Activated naive CD8-positive, alpha-beta T cell treated with anti-CD3 and anti-CD28 coated beads, Interleukin-2, amount 10 ng/mL, durations not matched to agents 7 days and 5 days (primary cell): ENCODE measurements at regions not wholly inside any gene's neighbourhood (a gene's known extent, or its start where the extent isn't known, plus 50 kb on each side); places are given as distances from the start of the nearest gene placed in this dataset.
"Not testable (repeated sequence)": the region's sequence is repeated elsewhere in the genome, so short reads cannot be mapped to it uniquely, and the experiment has no call there.

Experiments
- ATAC-seq: fragments of 150-1000 bp; cut with Tn5 transposase; one replicate; pipeline ENCODE4 v1.10.0; 2021; ENCODE audit warnings: low read depth, moderate library complexity
- POLR2A ChIA-PET: fragments of 350-600 bp; sonication (Branson Sonifier 250); formaldehyde crosslinking; loops from one replicate; lab custom pipeline; 2021; ENCODE audit warnings: antibody characterized with exemption; lab: Charles Lee
- DNase-seq: peaks from one replicate; pipeline ENCODE4 v3.0.0; 2021
- H3K27ac Mint-ChIP-seq: one replicate; pipeline ENCODE4 v1.8.0; 2022; ENCODE audit warnings: mild to moderate bottlenecking, mixed read lengths
- H3K27me3 Mint-ChIP-seq: one replicate; pipeline ENCODE4 v1.8.0; 2022; ENCODE audit warnings: mild to moderate bottlenecking, moderate library complexity, mixed read lengths
- H3K36me3 Mint-ChIP-seq: one replicate; pipeline ENCODE4 v1.8.0; 2021; ENCODE audit warnings: mild to moderate bottlenecking, mixed read lengths
- H3K4me1 Mint-ChIP-seq: one replicate; pipeline ENCODE4 v1.8.0; 2021; ENCODE audit warnings: mixed read lengths
- H3K4me3 Mint-ChIP-seq: one replicate; pipeline ENCODE4 v1.8.0; 2022; ENCODE audit warnings: mild to moderate bottlenecking, moderate library complexity, mixed read lengths
- H3K9me3 Mint-ChIP-seq: one replicate; pipeline ENCODE4 v1.8.0; 2021; ENCODE audit warnings: mixed read lengths

DNA sequence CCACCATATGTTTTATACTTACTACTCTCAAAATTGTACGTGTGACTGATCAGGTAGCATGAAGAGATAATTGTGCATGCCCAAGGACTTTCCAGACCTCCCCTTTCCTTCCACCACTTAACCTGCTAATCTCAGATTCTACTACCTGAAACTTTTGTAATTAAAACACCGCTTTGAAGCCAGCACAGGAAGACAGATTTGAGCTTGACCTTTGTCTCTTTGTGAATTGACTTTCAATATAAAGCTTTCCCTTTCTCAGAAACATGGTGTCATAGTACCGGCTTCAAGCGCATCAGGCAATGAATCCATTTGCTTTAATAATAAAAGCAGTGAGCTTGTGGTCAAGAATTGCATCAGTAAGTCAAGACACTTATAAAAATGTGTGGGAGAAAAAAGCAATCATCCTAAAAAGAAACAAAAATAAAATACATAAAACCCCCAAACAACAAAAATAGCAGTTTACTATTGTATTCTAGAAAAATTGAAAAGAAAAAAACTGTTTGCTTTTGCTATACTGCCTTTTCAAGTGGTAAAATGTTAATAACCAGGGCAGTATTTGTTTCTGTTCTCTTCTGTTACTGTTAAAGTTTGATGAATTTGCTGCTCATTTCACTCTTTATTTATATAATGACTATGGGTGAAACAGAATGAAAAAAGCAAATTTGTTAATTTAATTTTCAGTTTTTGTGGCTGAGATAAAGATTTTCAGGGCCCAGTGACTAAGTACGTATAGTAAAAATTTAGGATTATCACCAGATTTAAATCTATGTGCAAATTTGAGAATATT lies 2075.3 kb downstream of the PCDH9 start:
- no peak for DNase-seq
- Mint-ChIP-seq H3K36me3 (no peaks in the 10 kb centered on the region), H3K9me3 (peaks cover 4% of the 10 kb centered on the region), H3K27ac (peak overlapping the region; percentile 47), H3K27me3 (no peaks in the 10 kb centered on the region), H3K4me1 (peaks cover 3% of the 10 kb centered on the region), H3K4me3 (peak overlapping the region; percentile 39)
- no peak for ATAC-seq
- POLR2A ChIA-PET, result no interaction called here

DNA sequence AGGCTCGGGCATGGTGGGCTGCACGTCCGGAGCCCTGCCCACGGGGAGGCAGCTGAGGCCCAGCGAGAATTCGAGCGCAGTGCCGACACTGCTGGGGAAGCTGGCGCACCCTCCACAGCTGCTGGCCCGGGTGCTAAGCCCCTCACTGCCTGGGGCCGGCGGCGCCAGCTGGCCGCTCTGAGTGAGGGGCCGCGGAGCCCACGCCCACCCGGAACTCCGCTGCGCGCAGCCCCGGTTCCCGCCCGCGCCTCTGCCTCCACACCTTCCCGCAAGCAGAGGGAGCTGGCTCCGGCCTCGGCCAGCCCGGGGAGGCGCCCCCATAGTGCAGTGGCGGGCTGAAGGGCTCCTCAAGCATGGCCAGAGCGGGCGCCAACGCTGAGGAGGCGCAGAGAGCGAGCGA lies 2080.4 kb downstream of the PCDH9 start:
- no peak overlapping the region for H3K27ac Mint-ChIP-seq
- peaks cover 3% of the 10 kb centered on the region for H3K4me1 Mint-ChIP-seq
- no peak overlapping the region for H3K4me3 Mint-ChIP-seq
- H3K27me3 Mint-ChIP-seq, result no peaks in the 10 kb centered on the region
- no peak for DNase-seq
- POLR2A ChIA-PET, result no interaction called here
- no peak for ATAC-seq
- H3K9me3 Mint-ChIP-seq, result peaks cover 7% of the 10 kb centered on the region
- no peaks in the 10 kb centered on the region for H3K36me3 Mint-ChIP-seq

DNA sequence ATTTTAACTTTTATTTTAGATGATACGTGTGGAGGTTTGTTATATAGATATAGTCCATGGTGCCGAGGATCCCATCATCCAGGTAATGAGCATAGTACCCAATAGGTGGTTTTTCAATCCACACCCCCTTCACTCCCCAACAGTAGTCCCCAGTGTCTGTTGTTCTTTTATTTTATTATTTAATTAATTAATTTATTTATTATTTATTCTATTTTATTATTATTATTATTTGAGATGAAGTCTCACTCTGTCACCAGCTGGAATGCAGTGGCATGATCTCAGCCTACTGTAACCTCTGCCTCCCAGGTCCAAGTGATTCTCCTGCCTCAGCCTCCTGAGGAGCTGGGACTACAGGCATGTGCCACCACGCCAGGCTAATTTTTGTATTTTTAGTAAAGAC lies 2086.2 kb downstream of the PCDH9 start:
- no peak overlapping the region for H3K4me3 Mint-ChIP-seq
- H3K9me3 Mint-ChIP-seq, result peaks cover 4% of the 10 kb centered on the region
- no peak overlapping the region for H3K27ac Mint-ChIP-seq
- H3K27me3 Mint-ChIP-seq, result no peaks in the 10 kb centered on the region
- H3K4me1 Mint-ChIP-seq, result no peaks in the 10 kb centered on the region
- DNase-seq, result no peak
- no peak for ATAC-seq
- H3K36me3 Mint-ChIP-seq, result no peaks in the 10 kb centered on the region
- POLR2A ChIA-PET, result no interaction called here

DNA sequence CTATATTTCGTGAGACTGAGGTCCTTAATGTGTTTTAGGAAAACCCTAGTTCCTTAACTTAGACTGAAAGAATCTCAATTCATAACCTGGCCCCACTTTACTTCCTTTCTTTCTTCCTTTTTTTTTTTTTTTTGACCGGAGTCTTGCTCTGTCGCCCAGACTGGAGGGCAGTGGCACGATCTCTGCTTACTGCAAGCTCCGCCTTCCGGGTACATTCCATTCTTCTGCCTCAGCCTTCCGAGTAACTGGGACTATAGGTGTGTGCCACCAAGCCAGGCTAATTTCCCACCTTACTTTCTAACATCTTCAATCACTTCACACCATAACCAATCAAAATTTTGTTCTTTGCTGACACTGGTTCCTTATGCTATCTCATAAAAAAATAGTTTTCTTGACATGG lies 2097.0 kb downstream of the PCDH9 start:
- no peak overlapping the region for H3K27ac Mint-ChIP-seq
- no peaks in the 10 kb centered on the region for H3K4me1 Mint-ChIP-seq
- H3K36me3 Mint-ChIP-seq, result no peaks in the 10 kb centered on the region
- DNase-seq, result no peak
- no peak overlapping the region for H3K4me3 Mint-ChIP-seq
- H3K27me3 Mint-ChIP-seq, result no peaks in the 10 kb centered on the region
- H3K9me3 Mint-ChIP-seq, result peaks cover 4% of the 10 kb centered on the region
- ATAC-seq, result no peak
- POLR2A ChIA-PET, result no interaction called here

DNA sequence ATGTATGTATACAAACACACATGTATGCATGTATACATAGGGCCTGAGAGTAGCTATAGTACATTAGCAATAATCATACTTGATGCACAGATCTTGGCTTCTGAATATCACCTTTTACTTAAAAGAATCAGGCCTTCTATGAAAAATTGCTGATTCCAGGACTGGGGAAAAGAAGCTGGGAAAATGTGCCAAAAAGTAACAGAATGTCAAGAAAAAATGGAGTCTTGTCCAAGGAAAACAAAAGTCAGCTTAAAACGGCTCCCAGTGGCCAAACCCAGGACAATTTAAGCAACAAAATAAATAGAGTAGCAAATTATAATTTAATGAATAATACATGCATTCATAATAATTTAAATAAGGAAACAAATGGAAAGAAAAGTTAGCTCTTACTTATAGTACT lies 2104.9 kb downstream of the PCDH9 start:
- Mint-ChIP-seq H3K4me3 (no peak overlapping the region), H3K27me3 (no peaks in the 10 kb centered on the region), H3K4me1 (no peaks in the 10 kb centered on the region), H3K9me3 (peaks cover 5% of the 10 kb centered on the region), H3K27ac (no peak overlapping the region), H3K36me3 (no peaks in the 10 kb centered on the region)
- DNase-seq (no peak), ATAC-seq (no peak)
- POLR2A ChIA-PET, result no interaction called here

DNA sequence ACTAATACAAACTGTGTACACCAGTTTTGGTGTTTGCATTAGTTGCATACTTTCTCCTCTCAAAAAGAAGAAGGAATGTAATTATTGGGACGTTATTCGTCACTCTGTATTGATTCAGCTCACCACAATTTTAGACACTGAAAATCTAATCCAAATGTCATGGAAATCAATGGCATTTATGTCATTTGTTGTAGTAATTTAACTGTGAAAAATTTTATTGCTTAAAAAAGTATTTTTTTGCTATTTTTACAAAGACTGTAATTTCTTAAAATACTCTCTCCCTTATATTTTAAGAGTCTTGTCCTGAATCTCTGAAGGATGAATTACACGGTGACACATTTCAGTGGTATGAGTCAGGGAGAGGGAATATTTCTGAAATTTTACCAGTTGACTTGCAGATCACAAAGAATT lies 2117.6 kb downstream of the PCDH9 start:
- H3K4me1 Mint-ChIP-seq, result no peaks in the 10 kb centered on the region
- H3K27ac Mint-ChIP-seq, result no peak overlapping the region
- no peak for DNase-seq
- H3K4me3 Mint-ChIP-seq, result no peak overlapping the region
- H3K27me3 Mint-ChIP-seq, result no peaks in the 10 kb centered on the region
- no peaks in the 10 kb centered on the region for H3K36me3 Mint-ChIP-seq
- no peak for ATAC-seq
- peaks cover 5% of the 10 kb centered on the region for H3K9me3 Mint-ChIP-seq
- POLR2A ChIA-PET, result no interaction called here

DNA sequence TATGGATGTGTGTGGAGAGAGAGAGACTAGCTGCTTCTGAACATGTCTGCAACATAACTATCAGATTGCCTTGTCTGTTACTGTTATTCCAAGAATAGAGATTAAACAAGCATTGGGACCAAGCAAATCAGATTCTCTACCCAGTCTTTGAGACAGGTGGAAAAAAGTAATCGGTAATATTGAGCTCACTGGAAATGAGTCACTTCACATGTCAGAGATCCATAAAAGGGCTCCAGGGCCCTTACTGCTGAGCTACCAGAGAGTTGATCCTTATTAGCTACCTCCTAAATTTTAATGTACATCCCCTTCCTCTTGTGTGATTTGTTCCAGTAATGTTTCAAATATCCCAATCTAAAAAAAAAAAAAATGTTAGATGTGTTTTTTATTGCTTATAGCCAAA lies 2118.0 kb downstream of the PCDH9 start:
- H3K27ac Mint-ChIP-seq, result no peak overlapping the region
- peaks cover 6% of the 10 kb centered on the region for H3K9me3 Mint-ChIP-seq
- H3K36me3 Mint-ChIP-seq, result no peaks in the 10 kb centered on the region
- POLR2A ChIA-PET, result no interaction called here
- DNase-seq (no peak), ATAC-seq (no peak)
- H3K4me1 Mint-ChIP-seq, result no peaks in the 10 kb centered on the region
- H3K4me3 Mint-ChIP-seq, result no peak overlapping the region
- H3K27me3 Mint-ChIP-seq, result no peaks in the 10 kb centered on the region

DNA sequence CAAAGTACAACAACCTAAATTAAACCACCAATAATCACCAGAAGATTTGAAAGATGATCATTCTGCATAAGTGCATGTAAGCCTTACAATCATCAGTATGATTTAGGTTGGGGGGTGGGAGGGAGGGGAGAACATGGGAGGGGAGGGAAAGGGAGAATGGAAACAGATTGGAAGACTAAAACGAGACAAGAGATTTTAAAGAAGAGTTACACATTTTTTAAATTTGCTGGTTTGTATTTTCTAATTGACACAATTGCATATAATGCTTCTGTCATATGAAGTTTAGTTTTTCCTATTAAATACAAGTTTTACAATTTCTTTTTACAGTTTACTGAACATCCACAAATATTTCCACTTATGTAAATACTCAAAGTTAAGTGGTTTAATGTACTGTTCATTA lies 2118.9 kb downstream of the PCDH9 start:
- POLR2A ChIA-PET, result no interaction called here
- H3K27ac Mint-ChIP-seq, result no peak overlapping the region
- H3K27me3 Mint-ChIP-seq, result no peaks in the 10 kb centered on the region
- DNase-seq (no peak), ATAC-seq (no peak)
- no peak overlapping the region for H3K4me3 Mint-ChIP-seq
- no peaks in the 10 kb centered on the region for H3K4me1 Mint-ChIP-seq
- peaks cover 12% of the 10 kb centered on the region for H3K9me3 Mint-ChIP-seq
- H3K36me3 Mint-ChIP-seq, result no peaks in the 10 kb centered on the region

DNA sequence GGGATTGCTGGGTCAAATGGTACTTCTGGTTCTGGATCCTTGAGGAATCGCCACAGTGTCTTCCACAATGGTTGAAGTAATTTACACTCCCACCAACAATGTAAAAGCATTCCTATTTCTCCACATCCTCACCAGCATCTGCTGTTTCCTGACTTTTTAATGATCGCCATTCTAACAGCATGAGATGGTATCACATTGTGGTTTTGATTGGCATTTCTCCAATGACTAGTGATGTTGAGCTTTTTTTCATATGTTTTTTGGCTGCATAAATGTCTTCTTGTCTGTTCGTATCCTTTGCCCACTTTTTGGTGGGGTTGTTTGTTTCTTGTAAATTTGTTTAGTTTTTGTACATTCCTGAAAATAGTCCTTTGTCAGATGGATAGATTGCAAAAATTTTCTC lies 2125.7 kb downstream of the PCDH9 start:
- H3K27ac Mint-ChIP-seq, H3K4me1 Mint-ChIP-seq, H3K27me3 Mint-ChIP-seq, H3K4me3 Mint-ChIP-seq, ATAC-seq, POLR2A ChIA-PET, DNase-seq, H3K36me3 Mint-ChIP-seq: not testable (repeated sequence)
- peaks cover 14% of the 10 kb centered on the region for H3K9me3 Mint-ChIP-seq

DNA sequence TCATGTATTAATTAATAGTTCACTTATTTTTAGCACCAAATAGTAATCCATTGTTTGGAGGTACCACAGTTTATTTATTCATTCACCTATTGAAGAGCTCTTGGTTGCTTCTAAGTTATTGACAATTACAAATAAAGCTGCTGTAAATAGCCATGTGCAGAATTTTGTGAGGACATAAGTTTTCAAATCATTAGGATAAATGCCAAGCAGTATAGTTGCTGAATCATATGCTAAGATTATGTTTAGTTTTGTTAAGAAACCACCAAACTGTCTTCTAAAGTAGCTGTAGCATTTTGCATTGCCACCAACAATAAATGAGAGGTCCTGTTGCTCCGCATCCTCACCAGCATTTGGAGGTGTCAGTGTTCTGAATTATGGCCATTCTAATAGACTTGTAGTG lies 2126.8 kb downstream of the PCDH9 start:
- no peak for ATAC-seq
- H3K27ac Mint-ChIP-seq, result no peak overlapping the region
- no peaks in the 10 kb centered on the region for H3K36me3 Mint-ChIP-seq
- no peak overlapping the region for H3K4me3 Mint-ChIP-seq
- no peak for DNase-seq
- H3K4me1 Mint-ChIP-seq, result no peaks in the 10 kb centered on the region
- peaks cover 12% of the 10 kb centered on the region for H3K9me3 Mint-ChIP-seq
- no peaks in the 10 kb centered on the region for H3K27me3 Mint-ChIP-seq
- POLR2A ChIA-PET, result no interaction called here

DNA sequence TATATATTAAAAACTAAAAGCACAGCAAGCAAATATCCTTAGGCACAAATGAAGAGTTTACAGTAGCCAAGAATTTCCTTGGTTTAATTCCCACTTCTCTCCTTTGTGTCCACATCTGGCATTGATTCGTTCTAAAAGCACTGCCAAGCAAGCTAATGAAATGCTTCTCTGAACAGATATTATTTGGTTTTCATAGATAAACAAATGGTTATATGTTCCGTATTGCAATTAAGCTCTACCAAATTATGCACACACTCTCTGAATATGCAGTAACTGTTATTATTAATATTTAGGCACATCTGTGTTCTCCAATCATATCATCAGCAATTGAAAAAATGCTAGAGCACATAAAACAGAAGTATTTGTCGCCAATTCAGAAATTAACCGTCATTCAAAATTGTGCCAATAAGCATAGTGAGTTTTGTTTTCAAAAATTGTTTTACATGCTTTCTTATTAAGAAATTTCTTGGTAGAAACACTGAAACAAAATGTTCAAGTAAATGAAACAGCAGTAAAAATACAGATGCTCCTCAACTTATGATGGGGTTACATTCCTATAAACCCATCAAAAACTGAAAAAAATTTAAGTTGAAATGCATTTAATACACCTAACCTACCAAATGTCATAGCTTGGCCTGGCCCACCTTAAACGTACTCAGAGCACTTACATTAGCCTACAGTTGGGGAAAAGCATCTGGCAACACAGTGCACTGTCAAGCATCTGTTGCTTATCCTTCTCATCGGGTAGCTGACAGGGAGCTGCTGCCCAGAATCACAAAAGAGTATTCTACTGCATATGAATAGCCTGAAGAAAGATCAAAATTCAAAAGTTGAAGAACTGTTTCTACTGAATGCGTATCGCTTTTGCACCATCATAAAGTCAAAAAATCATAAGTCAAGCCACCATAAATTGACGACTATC lies 2134.7 kb downstream of the PCDH9 start:
- Mint-ChIP-seq H3K36me3 (no peaks in the 10 kb centered on the region), H3K27me3 (no peaks in the 10 kb centered on the region), H3K9me3 (peaks cover 1% of the 10 kb centered on the region), H3K4me3 (no peak overlapping the region), H3K27ac (no peak overlapping the region), H3K4me1 (no peaks in the 10 kb centered on the region)
- ATAC-seq, result no peak
- DNase-seq, result no peak
- POLR2A ChIA-PET, result no interaction called here

DNA sequence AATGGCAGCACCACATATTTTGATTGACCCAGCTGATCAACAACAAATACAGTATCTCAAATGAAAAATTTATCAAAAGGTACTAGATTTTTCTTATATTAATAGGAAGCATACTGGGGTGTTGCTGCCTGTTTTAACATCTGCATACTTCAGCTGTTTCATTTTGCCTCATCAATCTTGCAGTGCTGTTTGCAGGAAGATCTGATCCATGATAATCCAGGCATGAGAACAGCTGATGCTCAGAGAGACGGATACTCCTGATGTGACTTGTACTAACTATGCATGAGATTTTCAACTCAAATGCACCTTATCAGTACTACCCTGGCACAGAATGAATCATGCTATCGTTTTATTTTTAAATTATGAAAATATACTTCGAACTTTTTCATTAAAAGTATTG lies 2136.8 kb downstream of the PCDH9 start:
- Mint-ChIP-seq H3K9me3 (peaks cover 1% of the 10 kb centered on the region), H3K4me1 (no peaks in the 10 kb centered on the region), H3K4me3 (no peak overlapping the region), H3K27ac (no peak overlapping the region), H3K27me3 (no peaks in the 10 kb centered on the region), H3K36me3 (no peaks in the 10 kb centered on the region)
- DNase-seq (no peak), ATAC-seq (no peak)
- POLR2A ChIA-PET, result no interaction called here

DNA sequence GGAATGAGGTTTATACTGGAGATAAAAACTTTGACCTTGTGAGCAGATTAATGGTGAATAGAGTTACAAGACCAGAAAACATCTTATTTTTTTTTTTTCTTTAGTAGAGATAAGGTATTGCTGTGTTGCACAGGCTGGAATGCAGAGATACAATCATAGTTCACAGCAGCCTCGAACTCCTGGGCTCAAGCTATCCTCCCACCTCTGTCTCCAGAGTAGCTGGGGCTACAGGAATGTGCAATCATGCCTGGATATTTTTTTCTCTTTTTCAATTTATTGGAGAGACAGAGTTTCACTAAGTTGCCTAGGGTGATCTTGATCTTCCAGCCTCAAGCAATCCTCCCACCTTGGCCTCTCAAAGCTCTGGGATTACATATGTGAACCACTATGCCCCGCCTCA lies 2139.1 kb downstream of the PCDH9 start:
- Mint-ChIP-seq H3K4me3 (no peak overlapping the region), H3K9me3 (peaks cover 1% of the 10 kb centered on the region), H3K27me3 (no peaks in the 10 kb centered on the region), H3K36me3 (no peaks in the 10 kb centered on the region), H3K4me1 (no peaks in the 10 kb centered on the region), H3K27ac (no peak overlapping the region)
- DNase-seq (no peak), ATAC-seq (no peak)
- POLR2A ChIA-PET, result no interaction called here

DNA sequence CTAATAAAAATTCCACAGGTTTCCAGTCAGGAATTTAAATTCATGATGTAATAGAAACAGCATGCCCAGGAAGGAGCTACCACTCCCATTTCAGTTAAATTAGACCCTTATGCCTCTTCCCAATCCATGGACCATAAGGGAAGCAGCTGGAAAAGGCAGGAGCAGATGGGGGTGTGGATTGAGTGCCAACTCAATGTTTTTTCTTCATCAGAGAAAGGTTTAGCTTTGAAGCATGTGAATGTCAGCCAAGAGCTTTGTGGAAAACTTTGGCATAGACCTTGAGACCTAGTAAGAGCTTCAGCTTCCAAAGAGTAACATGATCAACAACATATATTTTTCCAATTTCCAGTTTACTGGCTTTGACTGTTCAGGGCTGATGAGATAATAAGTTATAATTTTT lies 2139.9 kb downstream of the PCDH9 start:
- Mint-ChIP-seq H3K27me3 (no peaks in the 10 kb centered on the region), H3K36me3 (no peaks in the 10 kb centered on the region), H3K27ac (no peak overlapping the region), H3K9me3 (peaks cover 1% of the 10 kb centered on the region), H3K4me1 (no peaks in the 10 kb centered on the region), H3K4me3 (no peak overlapping the region)
- POLR2A ChIA-PET, result no interaction called here
- ATAC-seq, result no peak
- DNase-seq, result no peak
